OCI-LY3 (cell line): ENCODE measurements at regions not wholly inside any gene's neighbourhood (a gene's known extent, or its start where the extent isn't known, plus 50 kb on each side); places are given as distances from the start of the nearest gene placed in this dataset.

Source experiments
- H2AFZ ChIP-seq: fragments of 200-600, 300-600 bp; shearing (Covaris generic); 2 replicates; pipeline ENCODE4 v1.6.0; 2014; ENCODE audit warnings: antibody characterized with exemption, low read depth, low read length
- H3K27ac ChIP-seq: fragments of 200-600, 300-600 bp; sonication (generic); 2 replicates; pipeline ENCODE4 v1.5.1; 2014; ENCODE audit warnings: mild to moderate bottlenecking, low read length, moderate library complexity, mixed read lengths
- H3K27me3 ChIP-seq: fragments of 200-600, 300-600 bp; sonication (generic); 2 replicates; pipeline ENCODE4 v1.6.1; 2014; ENCODE audit warnings: low read depth, low read length, mixed read lengths
- H3K36me3 ChIP-seq: fragments of 200-600, 300-600 bp; sonication (generic); replicated peaks from 2 replicates; pipeline ENCODE3; 2014; ENCODE audit warnings: low read depth, low read length, mixed read lengths
- H3K4me1 ChIP-seq: fragments of 300-600, 200-600 bp; sonication (generic); 2 replicates; pipeline ENCODE4 v1.6.1; 2014; ENCODE audit warnings: low read length, mixed read lengths
- H3K4me2 ChIP-seq: fragments of 200-600, 300-600 bp; sonication (generic); 2 replicates; pipeline ENCODE4 v1.6.1; 2014; ENCODE audit warnings: low read length, mixed read lengths
- H3K4me3 ChIP-seq: fragments of 300-600, 200-600 bp; sonication (generic); 2 replicates; pipeline ENCODE4 v1.5.1; 2014; ENCODE audit warnings: antibody characterized with exemption, mild to moderate bottlenecking, low read length, moderate library complexity
- H3K79me2 ChIP-seq: fragments of 300-600, 200-600 bp; shearing (Covaris generic); 2 replicates; pipeline ENCODE4 v1.6.1; 2014; ENCODE audit warnings: mild to moderate bottlenecking, low read length, mixed read lengths
- H3K9ac ChIP-seq: fragments of 300-600, 200-600 bp; shearing (Covaris generic); 2 replicates; pipeline ENCODE4 v1.6.0; 2014; ENCODE audit warnings: mild to moderate bottlenecking, low read length, moderate library complexity
- H3K9me3 ChIP-seq: fragments of 200-600, 300-600 bp; shearing (Covaris generic); 2 replicates; pipeline ENCODE4 v1.6.1; 2014; ENCODE audit warnings: low read length, mixed read lengths; ENCODE audit not compliant: insufficient read depth
- H4K20me1 ChIP-seq: fragments of 200-600, 300-600 bp; sonication (generic); 2 replicates; pipeline ENCODE4 v1.6.1; 2016; ENCODE audit warnings: low read length, mixed read lengths; ENCODE audit not compliant: insufficient read depth
- EZH2phosphoT487 ChIP-seq: fragments of 200-600 bp; shearing (Covaris generic); IDR thresholded peaks from 2 replicates; pipeline ENCODE4 v1.6.1; 2018; ENCODE audit warnings: antibody characterized with exemption, mixed run types, low read depth
- TF ChIP-seq, protein P1 (sequence below): fragments of 200-600, 300-600 bp; sonication (generic); IDR thresholded peaks from 2 replicates; pipeline ENCODE4 v1.5.1; 2014; ENCODE audit warnings: antibody characterized with exemption, low read length, low read depth

DNA sequence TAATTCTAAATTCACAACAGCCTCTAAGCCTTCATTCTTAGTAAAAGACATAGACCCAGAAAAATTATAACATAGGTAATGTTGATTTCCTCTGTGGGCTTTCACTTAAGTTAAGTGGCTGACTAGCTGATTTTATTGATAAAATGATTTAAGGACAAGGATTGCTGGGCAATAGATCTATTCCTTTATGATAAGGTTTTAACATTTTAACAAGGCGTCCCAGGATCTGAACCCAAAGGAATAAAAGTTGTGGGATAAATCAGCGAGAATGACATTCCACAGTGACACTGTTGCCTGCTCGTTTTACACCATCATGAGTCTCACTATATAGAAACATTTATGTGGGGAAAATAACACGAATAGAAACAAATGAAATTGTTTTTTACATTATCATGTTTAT, 1151.0 kb downstream of the ZPLD1 start:
- Histone ChIP-seq H3K4me2 (no peak overlapping the region), H3K9me3 (no peaks in the 10 kb centered on the region), H3K9ac (no peak overlapping the region), H3K27me3 (no peaks in the 10 kb centered on the region), H3K79me2 (no peaks in the 10 kb centered on the region), H3K4me1 (no peaks in the 10 kb centered on the region), H2AFZ (no peak overlapping the region), H3K36me3 (no peaks in the 10 kb centered on the region), H3K27ac (no peak overlapping the region), H3K4me3 (no peak overlapping the region), H4K20me1 (no peaks in the 10 kb centered on the region)
- TF ChIP-seq, protein P1, sequence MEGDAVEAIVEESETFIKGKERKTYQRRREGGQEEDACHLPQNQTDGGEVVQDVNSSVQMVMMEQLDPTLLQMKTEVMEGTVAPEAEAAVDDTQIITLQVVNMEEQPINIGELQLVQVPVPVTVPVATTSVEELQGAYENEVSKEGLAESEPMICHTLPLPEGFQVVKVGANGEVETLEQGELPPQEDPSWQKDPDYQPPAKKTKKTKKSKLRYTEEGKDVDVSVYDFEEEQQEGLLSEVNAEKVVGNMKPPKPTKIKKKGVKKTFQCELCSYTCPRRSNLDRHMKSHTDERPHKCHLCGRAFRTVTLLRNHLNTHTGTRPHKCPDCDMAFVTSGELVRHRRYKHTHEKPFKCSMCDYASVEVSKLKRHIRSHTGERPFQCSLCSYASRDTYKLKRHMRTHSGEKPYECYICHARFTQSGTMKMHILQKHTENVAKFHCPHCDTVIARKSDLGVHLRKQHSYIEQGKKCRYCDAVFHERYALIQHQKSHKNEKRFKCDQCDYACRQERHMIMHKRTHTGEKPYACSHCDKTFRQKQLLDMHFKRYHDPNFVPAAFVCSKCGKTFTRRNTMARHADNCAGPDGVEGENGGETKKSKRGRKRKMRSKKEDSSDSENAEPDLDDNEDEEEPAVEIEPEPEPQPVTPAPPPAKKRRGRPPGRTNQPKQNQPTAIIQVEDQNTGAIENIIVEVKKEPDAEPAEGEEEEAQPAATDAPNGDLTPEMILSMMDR = no peak
- no peak for TF ChIP-seq EZH2phosphoT487

DNA sequence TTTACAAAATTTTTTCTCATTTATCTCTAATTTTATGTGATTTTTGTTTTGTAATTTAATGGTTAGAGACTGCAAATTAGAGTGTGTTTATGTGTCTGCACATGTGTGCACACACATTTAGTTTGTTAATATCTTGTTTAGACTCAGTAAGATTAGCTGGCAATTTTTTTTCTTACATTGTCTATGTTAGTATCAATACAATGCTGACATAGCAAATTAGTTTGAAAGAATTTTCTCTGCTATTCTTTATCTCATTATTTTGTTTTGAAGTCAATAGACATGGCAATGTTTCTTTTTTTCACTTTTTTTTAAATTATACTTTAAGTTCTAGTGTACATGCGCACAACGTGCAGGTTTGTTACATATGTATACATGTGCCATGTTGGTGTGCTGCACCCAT, 1155.0 kb downstream of the ZPLD1 start:
- TF ChIP-seq, protein P1 = no peak
- no peak for TF ChIP-seq EZH2phosphoT487
- H2AFZ ChIP-seq = no peak overlapping the region
- no peaks in the 10 kb centered on the region for H3K27me3 ChIP-seq
- no peaks in the 10 kb centered on the region for H3K79me2 ChIP-seq
- H3K4me2 ChIP-seq = no peak overlapping the region
- H3K4me3 ChIP-seq = no peak overlapping the region
- no peaks in the 10 kb centered on the region for H3K4me1 ChIP-seq
- H3K36me3 ChIP-seq = no peaks in the 10 kb centered on the region
- H3K27ac ChIP-seq = no peak overlapping the region
- no peaks in the 10 kb centered on the region for H4K20me1 ChIP-seq
- no peaks in the 10 kb centered on the region for H3K9me3 ChIP-seq
- no peak overlapping the region for H3K9ac ChIP-seq

DNA sequence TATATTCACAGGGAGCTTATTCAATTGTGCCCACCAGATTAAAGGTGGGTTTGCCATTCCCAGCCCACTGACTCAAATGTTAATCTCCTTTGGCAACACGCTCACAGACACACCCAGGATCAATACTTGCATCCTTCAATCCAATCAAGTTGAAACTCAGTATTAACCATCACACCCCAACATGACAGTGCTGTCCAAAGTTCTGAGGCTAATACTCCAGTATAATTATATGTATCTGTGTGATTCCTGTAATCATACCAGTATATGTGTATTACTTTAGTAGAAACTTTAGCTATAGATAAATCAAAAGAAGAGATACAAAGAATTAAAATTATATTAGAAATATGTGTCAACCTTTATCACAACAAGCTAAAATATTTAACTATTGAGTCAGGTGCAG, 1166.0 kb downstream of the ZPLD1 start:
- TF ChIP-seq EZH2phosphoT487 = no peak
- TF ChIP-seq, protein P1 = no peak
- H3K4me3 ChIP-seq = no peak overlapping the region
- no peak overlapping the region for H3K4me2 ChIP-seq

DNA sequence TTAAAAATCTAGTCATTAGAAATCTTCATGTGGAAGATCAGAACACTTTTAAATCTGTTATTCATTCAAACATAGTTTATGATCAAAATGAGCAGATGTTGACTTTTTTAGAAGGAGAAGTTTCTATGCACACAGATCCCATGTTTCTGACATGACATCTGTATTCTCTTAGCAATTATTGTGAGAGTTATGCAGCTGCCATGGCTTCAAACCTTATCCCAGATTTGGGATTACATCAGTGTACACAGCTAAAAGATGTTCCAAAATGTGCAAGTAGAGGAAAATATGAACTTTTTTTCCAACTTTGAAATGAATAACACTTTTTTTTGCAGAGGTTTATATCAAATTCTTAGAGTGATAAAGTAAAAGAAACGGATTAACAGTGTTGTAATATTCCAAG, 1166.9 kb downstream of the ZPLD1 start:
- no peaks in the 10 kb centered on the region for H3K27me3 ChIP-seq
- H3K4me3 ChIP-seq = no peak overlapping the region
- H3K4me2 ChIP-seq = no peak overlapping the region

More for the DNA sequence above, 1166.0 kb downstream of the ZPLD1 start:
- Histone ChIP-seq H4K20me1 (no peaks in the 10 kb centered on the region), H3K4me1 (no peaks in the 10 kb centered on the region), H2AFZ (no peak overlapping the region), H3K36me3 (no peaks in the 10 kb centered on the region), H3K9me3 (no peaks in the 10 kb centered on the region), H3K27ac (no peak overlapping the region), H3K27me3 (no peaks in the 10 kb centered on the region), H3K79me2 (no peaks in the 10 kb centered on the region), H3K9ac (no peak overlapping the region)

More for the DNA sequence above, 1166.9 kb downstream of the ZPLD1 start:
- Histone ChIP-seq H3K9ac (no peak overlapping the region), H3K4me1 (no peaks in the 10 kb centered on the region), H2AFZ (no peak overlapping the region), H3K27ac (no peak overlapping the region), H3K79me2 (no peaks in the 10 kb centered on the region), H4K20me1 (no peaks in the 10 kb centered on the region), H3K9me3 (no peaks in the 10 kb centered on the region), H3K36me3 (no peaks in the 10 kb centered on the region)
- no peak for TF ChIP-seq EZH2phosphoT487
- TF ChIP-seq, protein P1 = no peak
